Ovary (tissue), 3 donors: ENCODE measurements at regions not wholly inside any gene's neighbourhood (a gene's known extent, or its start where the extent isn't known, plus 50 kb on each side); places are given as distances from the start of the nearest gene placed in this dataset.
"Not testable (repeated sequence)": the region's sequence is repeated elsewhere in the genome, so short reads cannot be mapped to it uniquely, and the experiment has no call there.

Experiments used
- CTCF ChIP-seq, 3 donors: fragments of 450-650 bp in 2 of 3; fragments of 200-600 bp in 1 of 3; IDR thresholded peaks; one replicate each; pipeline versions ENCODE4 v1.5.1 to v1.8.0; 2016 to 2022; ENCODE audit warnings: antibody characterized with exemption in 3 of 3, mild to moderate bottlenecking in 1 of 3
- EP300 ChIP-seq: sonication (generic); formaldehyde crosslinking; IDR thresholded peaks from one replicate; pipeline ENCODE4 v1.6.1; 2017; ENCODE audit warnings: antibody characterized with exemption
- POLR2A ChIP-seq: fragments of 450-650 bp; IDR thresholded peaks from one replicate; pipeline ENCODE4 v1.6.1; 2017; ENCODE audit warnings: antibody characterized with exemption, mild to moderate bottlenecking, moderate library complexity
- donor health status: DM: no; HTN: no; CAD: no.

GRCh38 chr6:3922619-3923018 lies 73.4 kb downstream of the FAM50B start:
- not testable (repeated sequence) for TF ChIP-seq CTCF (IDR thresholded peaks at IDR 0.05); EP300; POLR2A
